Brain microvascular endothelial cell (primary cell): ENCODE measurements at regions not wholly inside any gene's neighbourhood (a gene's known extent, or its start where the extent isn't known, plus 50 kb on each side); places are given as distances from the start of the nearest gene placed in this dataset.

Experiments
- DNase-seq: peaks from one replicate; pipeline ENCODE4 v3.0.0-alpha.2; 2020
- H3K27ac ChIP-seq: fragments of 250-450 bp; sonication (Bioruptor Pico); 2 replicates; pipeline ENCODE4 v1.5.1; 2020; ENCODE audit warnings: mild to moderate bottlenecking, moderate library complexity
- H3K27me3 ChIP-seq: fragments of 250-450 bp; sonication (Bioruptor Pico); replicated peaks from 2 replicates; pipeline ENCODE4 v1.5.1; 2020; ENCODE audit warnings: mild to moderate bottlenecking
- H3K36me3 ChIP-seq: fragments of 250-450 bp; sonication (Bioruptor Pico); replicated peaks from 2 replicates; pipeline ENCODE4 v1.5.1; 2020; ENCODE audit warnings: mild to moderate bottlenecking
- H3K4me3 ChIP-seq: 2 replicates; pipeline ENCODE4 v1.5.1; 2011; ENCODE audit warnings: low read depth, mild to moderate bottlenecking, control low read depth, low read length, moderate library complexity
- in situ Hi-C: cut with HindIII; loops from 2 replicates; pipeline ENCODE4 v1.10.0; 2017; ENCODE audit warnings: low sequenced_read_pairs, low pct_ligation_motif_present
- TF ChIP-seq, protein P1 (sequence below): IDR thresholded peaks from 2 replicates; pipeline ENCODE4 v1.5.1; 2011; ENCODE audit warnings: low read depth, mild to moderate bottlenecking, moderate library complexity, low read length, control low read depth, inconsistent platforms; ENCODE audit errors: missing control alignments

DNA sequence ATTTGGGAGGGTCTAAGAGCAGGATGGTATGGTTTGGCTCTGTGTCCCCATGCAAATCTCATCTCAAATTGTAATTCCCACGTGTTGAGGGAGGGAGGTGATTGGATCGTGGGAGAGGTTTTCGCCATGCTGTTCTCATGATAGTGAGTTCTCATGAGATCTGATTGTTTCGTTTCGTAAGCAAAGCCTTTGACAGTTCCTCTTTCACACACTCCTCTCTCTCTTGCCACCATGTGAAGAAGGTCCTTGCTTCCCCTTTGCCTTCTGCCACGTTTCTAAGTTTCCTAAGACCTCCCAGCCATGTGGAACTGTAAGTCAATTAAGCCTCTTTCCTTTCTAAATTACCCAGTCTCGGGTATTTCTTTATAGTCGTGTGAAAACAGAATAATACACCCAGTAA lies 553.7 kb downstream of the TAFA4 start:
- no peaks in the 10 kb centered on the region for H3K36me3 ChIP-seq
- TF ChIP-seq, protein P1, sequence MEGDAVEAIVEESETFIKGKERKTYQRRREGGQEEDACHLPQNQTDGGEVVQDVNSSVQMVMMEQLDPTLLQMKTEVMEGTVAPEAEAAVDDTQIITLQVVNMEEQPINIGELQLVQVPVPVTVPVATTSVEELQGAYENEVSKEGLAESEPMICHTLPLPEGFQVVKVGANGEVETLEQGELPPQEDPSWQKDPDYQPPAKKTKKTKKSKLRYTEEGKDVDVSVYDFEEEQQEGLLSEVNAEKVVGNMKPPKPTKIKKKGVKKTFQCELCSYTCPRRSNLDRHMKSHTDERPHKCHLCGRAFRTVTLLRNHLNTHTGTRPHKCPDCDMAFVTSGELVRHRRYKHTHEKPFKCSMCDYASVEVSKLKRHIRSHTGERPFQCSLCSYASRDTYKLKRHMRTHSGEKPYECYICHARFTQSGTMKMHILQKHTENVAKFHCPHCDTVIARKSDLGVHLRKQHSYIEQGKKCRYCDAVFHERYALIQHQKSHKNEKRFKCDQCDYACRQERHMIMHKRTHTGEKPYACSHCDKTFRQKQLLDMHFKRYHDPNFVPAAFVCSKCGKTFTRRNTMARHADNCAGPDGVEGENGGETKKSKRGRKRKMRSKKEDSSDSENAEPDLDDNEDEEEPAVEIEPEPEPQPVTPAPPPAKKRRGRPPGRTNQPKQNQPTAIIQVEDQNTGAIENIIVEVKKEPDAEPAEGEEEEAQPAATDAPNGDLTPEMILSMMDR = no peak
- no peaks in the 10 kb centered on the region for H3K27me3 ChIP-seq
- H3K27ac ChIP-seq = no peak overlapping the region
- no peak overlapping the region for H3K4me3 ChIP-seq
- DNase-seq = no peak
- in situ Hi-C loops = no loop called here

DNA sequence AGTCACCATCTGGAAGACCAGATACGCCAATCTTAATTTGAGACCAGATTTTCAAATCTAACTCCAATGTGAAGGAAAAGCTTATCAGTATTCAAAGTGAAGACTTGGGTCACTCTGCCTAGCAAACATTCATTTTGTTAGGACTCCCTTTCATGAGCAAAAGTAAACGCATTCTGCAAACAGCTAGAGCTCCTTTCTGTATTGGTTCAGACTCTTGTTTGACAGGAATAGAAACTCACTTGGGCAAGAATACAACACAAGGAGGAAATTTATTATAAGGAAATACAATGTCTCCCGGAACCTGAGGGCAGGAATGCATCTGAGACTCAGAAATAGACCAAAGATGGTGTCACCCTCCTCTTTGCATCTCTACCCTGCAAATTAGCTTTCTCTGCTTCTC lies 558.6 kb downstream of the TAFA4 start:
- Histone ChIP-seq H3K4me3 (no peak overlapping the region), H3K36me3 (no peaks in the 10 kb centered on the region), H3K27me3 (no peaks in the 10 kb centered on the region), H3K27ac (no peak overlapping the region)
- in situ Hi-C loops = no loop called here
- no peak for DNase-seq
- TF ChIP-seq, protein P1 = no peak

DNA sequence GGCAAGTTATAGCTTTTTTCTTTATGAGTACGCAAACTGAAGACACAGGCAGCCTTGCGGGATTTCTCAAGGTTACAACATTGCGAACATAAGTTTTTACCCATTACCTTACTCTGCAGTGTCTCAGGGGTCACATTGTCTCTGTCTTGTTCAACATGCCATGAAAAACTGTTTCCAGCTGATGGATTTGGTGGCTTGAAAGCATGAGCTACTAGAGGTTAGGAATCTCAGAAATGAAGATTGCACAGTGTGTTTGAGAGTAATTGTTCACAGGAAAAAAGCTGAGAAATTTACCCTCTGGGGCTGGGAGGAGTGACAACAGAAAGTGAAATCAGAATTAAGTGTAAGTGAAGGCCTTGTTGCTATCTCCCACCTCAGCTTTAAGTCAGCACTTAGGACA lies 568.6 kb downstream of the TAFA4 start:
- Histone ChIP-seq H3K4me3 (no peak overlapping the region), H3K27me3 (no peaks in the 10 kb centered on the region), H3K36me3 (no peaks in the 10 kb centered on the region), H3K27ac (no peak overlapping the region)
- TF ChIP-seq, protein P1 = no peak
- in situ Hi-C loops = no loop called here
- DNase-seq = no peak

DNA sequence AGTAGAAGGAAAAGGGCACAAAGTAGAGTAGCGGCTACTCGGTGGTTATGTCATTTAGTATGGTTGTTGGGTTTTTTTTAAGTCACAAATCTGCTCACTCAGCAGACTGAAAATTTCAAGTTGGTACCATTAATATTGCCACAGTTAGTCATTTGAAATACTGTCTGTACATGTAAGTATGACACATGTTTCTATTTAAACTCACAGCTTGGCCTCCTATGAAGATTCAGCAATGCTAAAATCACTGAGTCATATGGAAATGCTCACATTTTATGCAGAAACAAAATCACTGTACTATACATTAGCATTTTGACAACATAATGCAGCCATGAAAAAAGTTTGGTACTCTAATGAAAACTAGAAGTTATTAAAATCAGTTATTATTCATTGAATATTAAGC lies 571.9 kb downstream of the TAFA4 start:
- H3K27ac ChIP-seq = no peak overlapping the region
- in situ Hi-C loops = no loop called here
- no peak overlapping the region for H3K4me3 ChIP-seq

DNA sequence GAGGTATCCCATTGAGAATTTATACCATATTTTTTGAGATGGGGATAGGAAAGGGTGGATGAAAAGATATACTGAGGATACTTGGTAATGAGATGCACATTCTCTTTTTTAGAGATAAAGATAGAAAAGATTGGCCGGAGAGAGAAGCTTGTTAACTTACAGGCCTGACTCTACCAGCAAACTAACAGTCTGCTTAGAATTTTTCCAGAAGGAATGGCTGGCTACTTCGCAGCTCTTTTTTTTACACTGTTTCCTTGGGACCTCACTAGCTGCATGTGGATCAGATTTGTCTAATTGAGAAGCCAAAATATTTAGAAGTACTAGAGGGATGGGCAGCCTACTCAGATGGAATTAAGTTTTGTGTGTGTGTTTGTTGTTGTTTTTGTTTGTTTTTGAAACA lies 586.6 kb downstream of the TAFA4 start:
- TF ChIP-seq, protein P1 = no peak
- no peaks in the 10 kb centered on the region for H3K36me3 ChIP-seq
- in situ Hi-C loops = no loop called here
- H3K27ac ChIP-seq = no peak overlapping the region
- no peak overlapping the region for H3K4me3 ChIP-seq
- H3K27me3 ChIP-seq = no peaks in the 10 kb centered on the region
- DNase-seq = no peak

More for the DNA sequence above, 571.9 kb downstream of the TAFA4 start:
- H3K36me3 ChIP-seq = no peaks in the 10 kb centered on the region
- TF ChIP-seq, protein P1 = no peak
- DNase-seq = no peak
- H3K27me3 ChIP-seq = no peaks in the 10 kb centered on the region

DNA sequence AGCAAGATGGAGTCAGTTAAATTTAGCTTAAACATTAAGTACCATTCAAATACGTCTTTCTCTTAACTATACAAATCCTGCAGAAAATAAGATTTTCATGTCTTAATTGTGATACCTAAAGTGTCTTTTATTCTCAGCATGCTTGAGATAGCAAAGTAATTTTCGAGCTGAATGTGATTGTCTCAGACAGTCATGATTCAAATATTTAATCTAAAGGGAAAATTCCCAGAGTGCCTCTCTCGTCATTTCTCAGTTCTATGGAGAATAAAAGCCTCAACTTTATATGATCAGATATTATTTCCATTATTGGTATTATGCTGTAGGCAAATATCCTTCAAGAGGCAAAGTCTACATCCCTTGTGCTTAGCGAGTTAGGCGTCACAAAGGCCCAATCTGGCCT lies 589.9 kb downstream of the TAFA4 start:
- DNase-seq = no peak
- no peak overlapping the region for H3K27ac ChIP-seq
- in situ Hi-C loops = no loop called here
- H3K36me3 ChIP-seq = no peaks in the 10 kb centered on the region
- TF ChIP-seq, protein P1 = no peak
- no peak overlapping the region for H3K4me3 ChIP-seq
- no peaks in the 10 kb centered on the region for H3K27me3 ChIP-seq
